HG03159 (cell line): ENCODE measurements at regions not wholly inside any gene's neighbourhood (a gene's known extent, or its start where the extent isn't known, plus 50 kb on each side); places are given as distances from the start of the nearest gene placed in this dataset.
"Not testable (repeated sequence)": the region's sequence is repeated elsewhere in the genome, so short reads cannot be mapped to it uniquely, and the experiment has no call there.

Experiments used
- ATAC-seq: cut with Tn5 transposase; IDR thresholded peaks from one replicate; pipeline ENCODE4 v1.9.1; 2021; ENCODE audit warnings: mild to moderate bottlenecking, moderate library complexity; ENCODE audit not compliant: unreplicated experiment

- not testable (repeated sequence) for ATAC-seq
Measured at GRCh38 chr10:120109725-120110124, 217.2 kb downstream of the SEC23IP start.

- no peak for ATAC-seq
Measured at GRCh38 chr10:120110196-120110595, 217.7 kb downstream of the SEC23IP start.

GRCh38 chr10:120111628-120112027 lies 219.1 kb downstream of the SEC23IP start:
- no peak for ATAC-seq

GRCh38 chr10:120112809-120113208 lies 220.3 kb downstream of the SEC23IP start:
- no peak for ATAC-seq

- no peak for ATAC-seq
Measured at GRCh38 chr10:120115959-120116358, 223.4 kb downstream of the SEC23IP start.

GRCh38 chr10:120121768-120122167 lies 229.2 kb downstream of the SEC23IP start:
- ATAC-seq: no peak

GRCh38 chr10:120131183-120131582 lies 238.7 kb downstream of the SEC23IP start:
- no peak for ATAC-seq

- no peak for ATAC-seq
Measured at GRCh38 chr10:120132811-120133210, 240.3 kb downstream of the SEC23IP start.

- ATAC-seq: no peak
Measured at GRCh38 chr10:120138689-120139088, 246.2 kb downstream of the SEC23IP start.

- ATAC-seq: no peak
Measured at GRCh38 chr10:120145107-120145506, 252.6 kb downstream of the SEC23IP start.

GRCh38 chr10:120156614-120157274 lies 264.2 kb downstream of the SEC23IP start:
- no peak for ATAC-seq

- no peak for ATAC-seq
Measured at GRCh38 chr10:120161111-120161510, 268.6 kb downstream of the SEC23IP start.

GRCh38 chr10:120162471-120162870 lies 269.9 kb downstream of the SEC23IP start:
- ATAC-seq: no peak

- no peak for ATAC-seq
Measured at GRCh38 chr10:120172356-120172755, 279.8 kb downstream of the SEC23IP start.

- ATAC-seq: no peak
Measured at GRCh38 chr10:120174491-120174890, 282.0 kb downstream of the SEC23IP start.

GRCh38 chr10:120177330-120177729 lies 279.7 kb upstream of the PLPP4 start:
- no peak for ATAC-seq

GRCh38 chr10:120180160-120180559 lies 276.9 kb upstream of the PLPP4 start:
- no peak for ATAC-seq

GRCh38 chr10:120181154-120181553 lies 275.9 kb upstream of the PLPP4 start:
- ATAC-seq: no peak

GRCh38 chr10:120182431-120182830 lies 274.6 kb upstream of the PLPP4 start:
- no peak for ATAC-seq

GRCh38 chr10:120183546-120183945 lies 273.5 kb upstream of the PLPP4 start:
- ATAC-seq: no peak

- no peak for ATAC-seq
Measured at GRCh38 chr10:120184547-120185337, 272.3 kb upstream of the PLPP4 start.

GRCh38 chr10:120186506-120186905 lies 270.5 kb upstream of the PLPP4 start:
- ATAC-seq: no peak
